ENCODE measurements at regions not wholly inside any gene's neighbourhood (a gene's known extent, or its start where the extent isn't known, plus 50 kb on each side); places are given as distances from the start of the nearest gene placed in this dataset.

DNA sequence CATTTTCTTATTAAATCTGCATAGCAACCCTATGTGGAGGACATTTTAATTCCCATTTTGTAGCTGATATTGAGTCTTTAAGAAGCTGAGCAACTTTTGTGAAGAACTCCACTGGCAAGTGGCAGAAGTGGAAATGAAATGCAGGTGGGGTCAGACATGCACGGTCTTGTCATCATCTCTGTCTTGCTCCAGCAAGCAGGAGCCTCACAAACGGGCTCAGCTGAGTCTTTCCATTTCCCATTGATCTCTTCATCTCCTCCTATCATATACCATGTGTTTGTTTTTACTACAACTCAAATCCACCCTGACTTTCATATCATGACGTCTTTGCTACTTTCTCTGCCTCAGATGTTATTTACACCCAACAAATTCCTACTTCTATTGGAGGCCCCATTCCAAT lies 97.9 kb upstream of the TENM4 start:
- no peak for TF ChIP-seq CEBPB (IDR thresholded peaks at IDR 0.05)
- TF ChIP-seq TEAD4 (IDR thresholded peaks at IDR 0.05) = no peak
- no peak for TF ChIP-seq USF1 (IDR thresholded peaks at IDR 0.05)

Measured in Ishikawa (cell line).